MM.1S (cell line): ENCODE measurements at regions not wholly inside any gene's neighbourhood (a gene's known extent, or its start where the extent isn't known, plus 50 kb on each side); places are given as distances from the start of the nearest gene placed in this dataset.

Experiments used
- EZH2 ChIP-seq: fragments of 300-600 bp; sonication (generic); optimal IDR thresholded peaks from 2 replicates; pipeline ENCODE3; 2017; ENCODE audit warnings: low read depth, mild to moderate bottlenecking, antibody characterized with exemption, low read length, mixed read lengths
- TF ChIP-seq, protein P1 (sequence below): fragments of 300-600 bp; sonication (generic); IDR thresholded peaks from 2 replicates; pipeline ENCODE4 v1.5.1; 2016; ENCODE audit warnings: antibody characterized with exemption, low read length, mixed read lengths

GRCh38 chr2:21245565-21245964, 121.8 kb downstream of the TDRD15 start:
- TF ChIP-seq, protein P1, sequence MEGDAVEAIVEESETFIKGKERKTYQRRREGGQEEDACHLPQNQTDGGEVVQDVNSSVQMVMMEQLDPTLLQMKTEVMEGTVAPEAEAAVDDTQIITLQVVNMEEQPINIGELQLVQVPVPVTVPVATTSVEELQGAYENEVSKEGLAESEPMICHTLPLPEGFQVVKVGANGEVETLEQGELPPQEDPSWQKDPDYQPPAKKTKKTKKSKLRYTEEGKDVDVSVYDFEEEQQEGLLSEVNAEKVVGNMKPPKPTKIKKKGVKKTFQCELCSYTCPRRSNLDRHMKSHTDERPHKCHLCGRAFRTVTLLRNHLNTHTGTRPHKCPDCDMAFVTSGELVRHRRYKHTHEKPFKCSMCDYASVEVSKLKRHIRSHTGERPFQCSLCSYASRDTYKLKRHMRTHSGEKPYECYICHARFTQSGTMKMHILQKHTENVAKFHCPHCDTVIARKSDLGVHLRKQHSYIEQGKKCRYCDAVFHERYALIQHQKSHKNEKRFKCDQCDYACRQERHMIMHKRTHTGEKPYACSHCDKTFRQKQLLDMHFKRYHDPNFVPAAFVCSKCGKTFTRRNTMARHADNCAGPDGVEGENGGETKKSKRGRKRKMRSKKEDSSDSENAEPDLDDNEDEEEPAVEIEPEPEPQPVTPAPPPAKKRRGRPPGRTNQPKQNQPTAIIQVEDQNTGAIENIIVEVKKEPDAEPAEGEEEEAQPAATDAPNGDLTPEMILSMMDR, result no peak
- no peak for TF ChIP-seq EZH2
